Adipose tissue (tissue), 3 donors: ENCODE measurements at regions not wholly inside any gene's neighbourhood (a gene's known extent, or its start where the extent isn't known, plus 50 kb on each side); places are given as distances from the start of the nearest gene placed in this dataset.
"Not testable (repeated sequence)": the region's sequence is repeated elsewhere in the genome, so short reads cannot be mapped to it uniquely, and the experiment has no call there.

Experiments used
- H3K27ac ChIP-seq: one replicate; pipeline ENCODE4 v1.5.1; 2013; ENCODE audit warnings: low read depth, low read length
- WGBS, 3 donors: extraction: QIAGEN DNeasy Blood & Tissue Kit; methylation state at CpG; one replicate each; pipeline ENCODE4 v1.1.7; 2013; 5-methylcytosine and 5-hydroxymethylcytosine counted together
- donor health status: healthy with polysubstance abuse.
- donor health status: Bipolar disorder and iron deficiency.
- donor health status: healthy.

DNA sequence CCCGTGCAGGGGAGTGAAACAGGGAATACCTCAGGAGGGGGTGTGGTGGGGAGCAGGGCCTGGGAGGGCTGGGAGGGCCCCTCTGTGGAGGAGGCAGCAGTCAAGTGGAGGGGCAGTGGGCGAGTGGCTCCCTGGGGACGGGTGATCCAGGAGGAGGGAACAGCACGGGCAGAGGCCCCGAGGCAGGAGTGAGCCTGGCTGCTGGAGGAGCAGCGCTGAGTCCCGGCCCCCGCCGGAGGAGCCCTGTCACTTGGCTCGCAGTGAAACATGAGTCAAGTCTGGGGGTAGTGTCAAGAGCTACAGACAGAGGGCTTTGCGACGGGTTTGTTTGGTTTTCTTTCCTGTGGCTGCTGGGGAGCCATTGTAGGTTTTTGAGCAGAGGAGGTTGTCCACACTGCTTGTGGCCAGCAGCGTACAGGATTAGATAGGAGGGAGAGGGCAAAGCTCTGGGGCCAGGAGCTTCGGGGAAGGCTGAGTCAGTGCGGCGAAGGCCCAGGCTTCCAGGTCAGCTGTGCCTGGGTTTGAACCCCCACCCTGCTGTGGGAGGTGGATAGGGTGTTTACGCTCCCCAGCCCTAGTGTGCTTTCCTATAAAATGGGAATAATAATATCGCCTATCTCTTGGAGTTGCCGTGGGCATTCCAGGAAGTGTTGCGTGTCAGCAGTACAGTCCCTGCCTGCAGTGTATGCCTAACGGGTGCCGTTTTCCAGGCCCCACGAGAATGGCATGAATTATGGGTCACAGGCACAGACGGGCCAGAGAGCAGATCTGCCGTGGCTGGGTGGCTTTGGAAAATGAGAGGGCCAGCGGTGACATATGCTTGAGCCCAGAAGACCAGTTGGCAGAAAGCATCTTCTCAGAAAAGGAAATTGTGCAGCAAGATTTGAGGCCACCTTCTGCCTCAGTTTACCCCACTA, 115.9 kb upstream of the CIBAR2 start:
- no peak overlapping the region for H3K27ac ChIP-seq
- 72 to 87% (median 74%) methylated on average over 26 of the region's 26 CpGs for WGBS, 3 donors

DNA sequence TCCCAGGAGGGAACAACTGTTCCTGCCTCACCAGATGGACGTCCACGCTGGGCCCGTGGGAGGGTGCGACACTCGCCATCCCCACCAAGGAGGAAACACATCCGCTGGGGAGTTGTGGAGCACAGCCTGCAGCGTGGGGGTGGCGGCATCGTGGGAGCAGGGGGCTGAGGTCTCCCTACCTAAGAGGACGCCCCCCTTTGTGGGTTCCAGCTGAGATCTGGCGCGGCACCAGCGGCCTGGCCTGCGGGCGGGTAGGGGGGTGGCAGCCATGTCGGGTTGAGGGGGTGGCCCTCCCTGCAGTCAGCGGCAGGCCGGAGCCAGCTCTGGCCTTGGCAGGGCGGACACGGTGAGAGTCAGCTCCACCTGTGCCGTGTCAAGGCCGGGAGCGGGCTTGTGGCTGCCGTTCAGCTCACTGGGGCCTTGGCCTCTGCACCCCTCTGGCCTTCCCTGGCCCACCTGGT, 116.7 kb upstream of the CIBAR2 start:
- no peak overlapping the region for H3K27ac ChIP-seq
- WGBS, 3 donors = 66 to 88% (median 82%) methylated on average over 20 to 24 of the region's 24 CpGs

DNA sequence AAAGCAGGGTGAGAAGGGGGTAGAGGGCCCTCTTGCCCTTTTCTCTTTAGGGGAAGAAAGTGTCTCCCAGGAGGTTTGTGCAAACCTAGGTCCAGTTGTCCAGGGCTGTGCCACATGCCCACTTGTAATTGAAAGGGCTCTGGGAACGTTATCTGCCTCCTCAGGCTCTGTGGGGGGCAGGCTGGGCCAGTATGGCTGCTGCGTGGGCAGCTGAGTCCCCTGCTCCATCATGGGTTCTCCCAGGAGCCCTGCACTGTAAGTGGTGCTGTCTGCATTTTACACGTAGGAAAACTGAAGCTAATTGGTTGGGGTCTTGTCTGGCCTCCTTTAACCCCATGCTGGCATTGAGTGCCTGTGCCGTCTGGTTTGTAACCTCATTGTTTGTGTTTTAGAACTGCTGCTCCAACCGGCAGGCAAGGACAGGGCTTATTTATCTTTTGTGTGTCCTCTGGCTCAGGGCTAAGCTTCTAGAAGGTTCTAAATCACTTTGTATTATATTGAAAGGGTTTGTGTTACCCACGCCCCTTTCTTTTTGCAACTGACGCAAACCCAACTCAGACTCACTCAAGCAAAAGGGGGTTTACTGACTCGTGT, 117.7 kb upstream of the CIBAR2 start:
- no peak overlapping the region for H3K27ac ChIP-seq
- 63 to 92% (median 86%) methylated on average over 8 of the region's 8 CpGs for WGBS, 3 donors

DNA sequence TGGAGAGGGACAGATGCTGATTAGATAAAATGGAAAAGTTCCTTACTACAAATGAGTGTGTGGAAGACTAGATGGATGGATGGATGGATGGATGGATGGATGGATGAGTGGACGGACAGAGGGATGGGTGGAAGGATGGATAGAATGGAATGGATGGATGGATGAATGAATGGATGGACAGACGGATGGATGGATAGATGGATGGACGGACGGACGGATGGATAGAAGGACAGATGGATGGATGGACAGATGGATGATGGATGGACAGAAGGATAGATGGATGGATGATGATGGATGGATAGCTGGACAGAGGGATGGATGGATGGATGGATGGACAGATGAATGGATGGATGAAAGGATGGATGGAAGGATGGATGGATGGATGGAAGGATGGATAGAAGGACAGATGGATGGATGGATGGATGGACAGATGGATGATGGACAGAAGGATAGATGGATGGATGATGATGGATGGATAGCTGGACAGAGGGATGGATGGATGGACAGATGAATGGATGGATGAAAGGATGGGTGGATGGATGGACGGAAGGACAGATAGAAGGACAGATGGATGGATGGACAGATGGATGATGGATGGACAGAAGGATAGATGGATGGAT, 118.6 kb upstream of the CIBAR2 start:
- WGBS, 3 donors = 89 to 98% (median 98%) methylated on average over 6 of the region's 6 CpGs
- H3K27ac ChIP-seq = not testable (repeated sequence)

DNA sequence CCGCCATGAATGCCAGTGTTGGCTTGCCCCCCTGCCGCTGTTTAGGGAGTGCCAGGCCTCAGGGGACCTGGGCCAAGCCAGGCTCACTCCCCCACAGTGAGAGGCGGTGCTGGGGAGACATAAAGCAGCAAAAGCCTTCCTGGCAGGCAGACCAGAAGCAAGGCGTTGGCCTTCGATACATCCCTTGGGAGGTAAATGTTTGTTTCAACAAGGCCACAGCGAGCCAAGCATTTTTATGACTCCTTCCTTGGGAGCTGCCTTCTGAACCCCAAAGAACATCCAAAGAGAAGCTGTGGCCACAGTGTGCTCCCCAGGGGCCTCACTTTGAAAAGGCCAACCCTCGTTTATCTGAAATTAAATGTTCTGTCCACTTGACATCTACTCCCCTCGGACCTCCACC, 119.7 kb upstream of the CIBAR2 start:
- no peak overlapping the region for H3K27ac ChIP-seq
- WGBS, 3 donors = 40 to 62% (median 40%) methylated on average over 8 of the region's 8 CpGs

DNA sequence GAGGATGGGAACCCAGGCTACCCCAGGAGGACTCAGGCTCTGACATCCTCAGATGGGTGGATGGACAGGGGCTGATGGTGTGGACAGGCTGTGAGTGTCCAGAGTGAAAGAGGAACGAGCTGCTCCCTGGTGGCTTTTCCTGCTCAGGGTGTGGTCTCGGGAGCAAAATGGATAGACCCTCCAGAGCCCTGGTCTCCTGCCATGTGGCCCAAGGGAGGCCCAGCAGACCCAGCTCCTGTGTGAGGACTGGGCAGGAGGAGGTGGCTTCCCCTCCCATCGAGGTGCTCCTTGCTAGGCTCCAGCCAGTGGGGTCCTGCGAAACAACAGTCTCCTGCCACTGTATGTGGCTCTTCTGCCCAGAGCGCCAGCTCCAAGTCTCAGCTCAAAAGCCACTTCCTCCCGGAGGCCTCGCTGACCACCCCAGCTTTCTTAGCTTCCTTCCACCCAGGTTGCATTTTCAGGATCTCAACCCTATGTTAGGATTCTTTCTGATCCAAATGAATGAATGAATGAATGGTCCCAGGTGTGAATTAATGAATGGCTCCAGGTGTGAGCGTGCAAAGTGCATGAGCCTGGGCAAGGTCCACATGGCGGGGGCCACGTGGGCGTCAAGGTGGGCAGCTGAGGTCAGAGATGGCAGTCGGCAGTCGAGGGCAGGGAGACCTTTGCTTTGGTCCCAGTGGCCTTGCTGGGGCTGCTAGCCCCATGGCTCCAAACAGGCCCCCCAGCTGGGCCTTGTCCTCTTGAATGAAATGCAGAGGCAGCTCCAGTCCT, 120.3 kb upstream of the CIBAR2 start:
- H3K27ac ChIP-seq = no peak overlapping the region
- WGBS, 3 donors = 63 to 86% (median 73%) methylated on average over 13 of the region's 13 CpGs

DNA sequence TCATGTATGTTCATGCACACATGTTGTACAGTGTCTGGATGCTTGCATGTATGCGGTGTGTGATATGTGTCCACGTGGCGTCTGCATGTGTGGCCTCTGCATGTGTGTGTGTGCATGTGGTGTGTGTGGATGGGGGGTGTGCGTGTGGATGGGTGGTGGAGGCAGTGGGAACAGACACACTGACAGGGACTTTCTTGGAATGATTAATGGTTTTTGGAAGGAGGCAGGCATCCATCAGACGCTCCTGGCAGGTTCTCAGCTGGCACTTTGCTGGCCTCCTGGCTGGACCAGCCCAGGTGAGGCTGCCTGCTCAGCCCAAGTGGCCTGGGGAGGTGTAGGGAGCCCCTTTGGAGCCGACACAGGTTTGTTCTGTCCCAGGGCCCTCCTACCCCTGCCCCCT, 121.2 kb upstream of the CIBAR2 start:
- no peak overlapping the region for H3K27ac ChIP-seq
- WGBS, 3 donors = 82 to 90% (median 90%) methylated on average over 6 of the region's 6 CpGs

DNA sequence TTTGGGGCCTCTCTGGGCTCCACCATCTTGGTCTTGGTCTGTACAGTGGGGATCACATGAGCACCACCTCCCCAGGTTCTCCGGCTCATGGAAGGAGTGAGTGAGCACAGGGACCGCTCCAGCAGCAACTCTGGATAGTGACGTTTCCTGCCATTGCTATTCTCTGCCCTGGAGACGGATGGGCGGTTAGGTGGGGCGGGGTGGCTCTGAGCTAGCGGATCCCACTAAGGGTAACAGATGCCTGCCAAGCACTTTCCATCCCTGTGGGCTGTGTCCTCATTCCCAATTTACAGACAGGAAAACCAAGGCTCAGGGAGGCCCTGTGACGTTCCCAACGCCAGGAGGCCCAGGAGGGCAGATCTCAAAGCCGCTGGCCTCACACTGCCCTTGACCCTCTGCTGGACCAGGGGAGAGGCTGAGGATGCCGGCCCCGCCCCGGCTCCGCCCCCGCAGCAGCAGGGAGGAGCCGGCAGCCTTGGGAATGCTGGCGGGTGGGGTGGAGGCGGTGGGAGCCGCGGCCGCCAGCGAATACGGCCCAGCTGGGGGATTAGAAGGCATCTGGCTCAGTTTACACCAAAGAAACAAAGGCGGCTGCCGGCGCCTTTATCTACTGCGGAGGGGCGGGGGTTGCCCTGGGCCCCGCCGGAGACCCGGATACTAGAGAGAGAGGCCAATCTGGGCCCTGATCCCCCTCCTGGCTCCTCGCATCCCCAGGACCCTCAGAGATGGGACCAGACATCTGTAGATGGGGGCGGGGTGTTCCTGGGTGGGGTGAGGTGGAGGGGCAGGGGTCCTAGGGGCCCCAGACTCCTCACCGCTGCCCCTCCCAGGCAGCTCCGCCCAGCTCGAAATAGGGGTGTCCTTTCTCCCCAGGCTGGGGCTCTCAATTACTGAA, 122.3 kb upstream of the CIBAR2 start:
- WGBS, 3 donors = 23 to 30% (median 24%) methylated on average over 31 to 36 of the region's 36 CpGs
- H3K27ac ChIP-seq = no peak overlapping the region

DNA sequence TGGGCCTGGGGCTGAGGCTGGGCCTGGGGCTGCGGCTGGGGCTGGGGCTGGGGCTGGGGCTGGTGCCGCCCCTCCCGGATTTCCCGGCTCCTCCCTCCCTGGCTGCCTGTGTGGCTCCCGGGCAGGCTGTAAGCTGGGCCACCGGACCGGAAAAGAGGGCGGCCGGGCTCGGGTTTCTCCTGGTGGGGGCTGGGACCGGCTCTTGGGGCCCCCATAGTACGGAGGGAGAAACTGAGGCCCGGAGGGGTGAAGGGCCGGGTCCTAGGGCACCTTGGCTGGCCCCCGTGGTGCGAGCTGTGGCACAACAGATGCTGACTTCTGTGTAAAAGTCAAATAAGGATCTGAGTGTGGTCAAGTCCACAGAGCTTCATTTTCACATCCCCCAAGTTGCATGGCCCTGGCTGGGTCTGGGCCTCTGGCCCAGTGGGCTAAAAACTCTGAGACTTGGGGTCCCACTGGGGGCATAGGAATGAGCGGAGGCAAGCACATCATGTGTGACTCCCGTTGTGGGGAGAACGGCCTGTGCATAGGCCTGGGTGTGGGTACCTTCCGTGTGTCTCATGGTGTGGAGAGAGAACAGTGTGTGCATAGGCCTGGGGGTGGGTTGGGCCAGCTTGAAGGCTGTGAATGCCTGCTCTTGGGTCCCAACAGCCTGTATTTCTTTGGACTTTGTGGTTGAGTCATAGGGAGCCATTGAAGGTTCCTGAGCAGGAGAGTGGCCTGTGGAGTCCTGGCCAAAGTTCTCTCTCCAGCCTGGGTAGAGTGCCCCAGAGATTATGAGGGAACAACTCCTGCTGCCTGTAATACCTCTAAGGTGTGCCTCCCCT, 123.9 kb upstream of the CIBAR2 start:
- no peak overlapping the region for H3K27ac ChIP-seq
- WGBS, 3 donors = 18 to 44% (median 22%) methylated on average over 16 to 20 of the region's 20 CpGs

DNA sequence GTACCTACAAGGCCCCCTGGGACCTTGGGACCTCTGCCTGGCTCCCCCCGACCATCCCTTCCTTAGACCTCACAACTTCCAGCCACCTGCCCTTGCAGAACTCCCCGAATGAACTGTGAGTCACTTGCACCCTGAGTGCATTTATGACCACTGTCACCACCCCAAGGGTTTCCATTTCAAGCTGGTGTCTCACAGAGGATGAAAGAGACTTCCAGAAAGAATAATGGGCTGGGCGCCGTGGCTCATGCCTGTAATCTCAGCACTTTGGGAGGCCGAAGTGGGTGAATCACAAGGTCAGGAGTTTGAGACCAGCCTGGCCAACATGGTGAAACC, 124.5 kb upstream of the CIBAR2 start:
- H3K27ac ChIP-seq = no peak overlapping the region
- WGBS, 3 donors = 80 to 90% (median 86%) methylated on average over 5 of the region's 5 CpGs

DNA sequence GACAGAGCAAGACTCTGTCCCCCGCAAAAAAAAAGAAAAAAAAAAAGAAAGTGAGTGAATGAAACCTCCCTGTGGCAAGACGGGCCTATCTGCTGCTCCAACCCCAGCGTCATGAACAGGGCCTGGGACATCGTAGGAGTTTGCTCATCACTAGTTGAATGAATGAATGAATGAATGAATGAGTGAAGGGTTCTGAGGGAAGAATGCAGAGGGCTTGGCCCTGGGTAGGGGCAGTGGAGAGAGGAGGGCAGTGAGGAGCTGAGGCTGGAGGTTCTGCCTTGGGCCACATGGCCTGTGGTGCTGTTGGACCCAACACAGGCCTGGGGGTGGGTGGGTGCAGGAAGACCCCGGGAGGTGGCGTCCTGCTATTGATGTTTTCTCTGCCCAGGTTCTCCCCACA, 125.5 kb upstream of the CIBAR2 start:
- H3K27ac ChIP-seq = no peak overlapping the region
- 71 to 83% (median 77%) methylated on average over 5 to 6 of the region's 6 CpGs for WGBS, 3 donors

DNA sequence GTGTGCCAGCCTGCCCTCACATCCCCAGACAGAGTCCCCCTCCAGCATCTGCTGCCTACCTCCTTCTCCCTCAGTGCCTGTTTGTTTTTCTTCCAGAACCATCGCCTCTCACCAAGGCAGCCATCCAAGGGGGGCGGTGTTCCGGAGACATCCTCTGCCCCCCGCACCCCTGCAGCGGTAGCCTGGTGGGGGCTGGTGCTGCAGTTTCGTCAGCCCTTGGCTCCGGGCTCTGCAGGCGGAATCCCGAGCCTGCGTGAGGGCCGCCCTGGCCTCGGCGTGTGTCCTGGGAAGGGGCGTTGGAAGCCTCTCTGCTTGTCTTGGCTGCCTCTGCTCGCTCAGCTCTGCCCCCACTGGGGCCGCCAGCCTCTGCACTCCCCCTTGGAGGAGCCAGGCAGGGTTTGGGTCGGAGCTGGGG, 126.0 kb upstream of the CIBAR2 start:
- no peak overlapping the region for H3K27ac ChIP-seq
- WGBS, 3 donors = 32 to 66% (median 40%) methylated on average over 16 to 17 of the region's 17 CpGs

DNA sequence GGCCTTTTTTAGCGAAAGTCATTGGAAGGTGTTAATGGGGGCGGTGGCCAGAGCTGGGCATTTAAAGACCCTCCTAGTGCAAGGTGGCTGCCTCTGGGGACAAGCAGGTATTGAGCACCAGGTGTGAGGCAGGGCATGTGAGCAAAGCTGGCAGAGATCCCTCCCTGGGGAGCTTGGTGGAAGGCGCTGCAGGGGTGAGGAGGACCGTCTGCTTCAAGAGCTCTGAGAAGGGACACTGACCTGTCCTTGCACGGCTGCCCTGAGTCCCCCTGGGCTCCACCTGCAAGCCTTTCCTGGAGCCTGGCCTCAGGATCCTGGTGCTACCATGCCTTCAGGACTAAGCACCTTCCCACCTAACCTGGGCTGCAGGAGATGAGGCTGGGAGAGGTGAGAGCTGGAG, 127.0 kb upstream of the CIBAR2 start:
- 90 to 92% (median 90%) methylated on average over 5 of the region's 5 CpGs for WGBS, 3 donors
- H3K27ac ChIP-seq = no peak overlapping the region

DNA sequence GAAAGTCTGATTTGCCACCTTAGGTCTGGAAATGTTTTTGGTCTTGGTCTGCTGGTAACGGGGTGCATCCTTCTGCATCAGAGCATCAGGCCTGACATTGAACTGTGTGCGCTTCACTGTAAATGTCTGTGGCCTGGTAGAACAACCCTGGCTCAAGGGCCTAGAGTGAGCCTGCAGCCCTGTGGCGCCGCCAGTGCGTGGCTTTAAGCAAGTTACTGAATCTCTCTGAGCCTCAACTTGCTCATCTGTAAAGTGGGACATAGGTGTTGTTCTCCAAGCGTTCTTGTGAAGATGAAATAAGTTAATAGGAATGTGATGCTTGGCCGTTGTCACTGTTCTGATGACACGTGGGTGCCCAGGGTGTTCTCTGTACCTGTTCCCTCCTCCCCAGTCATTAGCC, 127.6 kb upstream of the CIBAR2 start:
- WGBS, 3 donors = 92 to 96% (median 93%) methylated on average over 8 of the region's 8 CpGs
- no peak overlapping the region for H3K27ac ChIP-seq

DNA sequence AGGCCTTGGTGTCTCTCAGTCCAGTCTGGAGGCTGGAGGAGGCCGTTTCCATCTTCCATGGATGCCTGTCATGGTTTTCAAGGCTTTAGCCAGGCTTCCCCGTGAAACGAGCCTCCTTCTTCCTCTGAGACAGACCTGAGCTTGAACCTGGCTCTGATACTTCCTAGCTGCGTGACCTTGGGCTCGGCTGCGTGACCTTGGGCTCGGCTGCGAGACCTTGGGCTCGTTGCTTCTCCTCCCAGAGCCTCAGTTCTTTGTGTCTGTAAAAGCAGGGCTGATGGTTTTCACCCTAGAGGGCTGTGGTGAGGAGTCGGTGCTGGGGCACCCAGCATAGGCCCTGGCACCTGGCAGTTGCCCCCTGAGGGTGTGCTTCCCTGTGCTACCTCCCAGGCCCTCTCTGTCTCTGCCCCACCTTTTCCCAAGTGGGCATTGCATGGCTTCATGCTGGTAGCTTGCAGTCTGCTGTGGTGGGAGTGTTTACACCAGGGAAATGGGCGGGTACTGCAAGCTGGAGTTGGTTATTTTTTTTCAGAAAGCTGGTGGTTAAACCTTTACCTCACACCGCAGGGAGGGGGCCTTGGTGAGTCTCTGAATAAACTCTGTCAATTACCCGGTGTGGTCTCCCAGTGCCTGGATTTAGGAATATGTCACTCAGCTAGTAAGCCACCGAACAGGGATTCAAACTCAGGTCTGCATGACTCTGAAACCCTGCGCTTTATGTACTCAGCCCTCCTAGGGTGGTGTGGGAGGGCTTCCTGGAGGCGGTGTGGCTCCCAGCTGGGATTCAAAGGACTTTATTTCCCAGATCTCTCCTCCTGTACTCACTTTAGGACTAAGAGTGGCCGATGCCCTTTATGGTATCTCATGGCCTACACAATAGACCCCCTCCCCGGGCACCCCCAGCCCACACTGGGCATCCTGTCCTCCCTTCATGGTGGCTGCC, 129.0 kb upstream of the CIBAR2 start:
- WGBS, 3 donors = 80 to 91% (median 85%) methylated on average over 17 to 18 of the region's 18 CpGs
- H3K27ac ChIP-seq = no peak overlapping the region

DNA sequence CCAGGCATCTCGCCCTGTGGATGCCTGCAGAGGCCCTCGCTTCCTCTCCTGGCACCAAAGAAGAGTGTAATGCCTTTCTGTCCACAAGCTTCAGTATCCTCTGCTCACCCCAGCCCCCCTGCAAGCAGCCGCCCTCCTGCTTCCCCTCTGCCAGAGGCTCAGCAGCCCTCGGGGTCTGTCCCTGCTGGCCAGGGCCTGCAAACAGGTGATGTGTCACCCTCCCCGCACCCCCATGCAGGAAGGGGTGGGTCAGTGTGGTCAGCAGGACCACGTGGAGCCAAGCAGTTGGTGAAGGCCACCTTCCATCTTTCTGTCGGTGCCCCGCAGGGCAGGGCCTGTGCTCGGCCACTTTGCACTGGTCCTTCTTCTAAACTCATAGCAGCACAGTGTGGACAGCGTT, 129.9 kb upstream of the CIBAR2 start:
- H3K27ac ChIP-seq = no peak overlapping the region
- 83 to 87% (median 84%) methylated on average over 10 of the region's 10 CpGs for WGBS, 3 donors
